GM12872 (cell line): ENCODE measurements at regions not wholly inside any gene's neighbourhood (a gene's known extent, or its start where the extent isn't known, plus 50 kb on each side); places are given as distances from the start of the nearest gene placed in this dataset.

Experiments
- TF ChIP-seq, protein P1 (sequence below): IDR thresholded peaks from 3 replicates; pipeline ENCODE4 v1.5.1; 2011; ENCODE audit warnings: low read depth, mild to moderate bottlenecking, low read length, moderate library complexity; ENCODE audit not compliant: insufficient read depth

DNA sequence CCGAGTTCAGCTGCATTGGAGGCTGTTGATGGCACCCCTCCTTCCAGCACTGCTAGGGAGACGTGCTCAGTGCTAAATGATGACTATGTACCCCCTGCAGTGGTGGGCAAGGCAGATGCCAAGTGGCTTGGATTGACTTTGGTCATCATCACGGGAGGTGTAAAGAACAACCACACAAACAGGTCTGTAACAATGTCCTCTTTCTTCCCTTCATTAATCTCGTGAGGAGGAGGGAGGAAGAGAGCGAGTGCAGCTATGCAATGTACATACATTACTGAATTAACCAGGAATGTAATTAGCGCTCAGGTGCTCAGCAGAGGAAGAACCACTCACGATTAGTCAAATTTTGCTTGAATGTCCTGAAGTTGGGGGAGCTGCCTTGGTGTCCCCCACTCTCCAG, 173.9 kb upstream of the SKOR2 start:
- TF ChIP-seq, protein P1, sequence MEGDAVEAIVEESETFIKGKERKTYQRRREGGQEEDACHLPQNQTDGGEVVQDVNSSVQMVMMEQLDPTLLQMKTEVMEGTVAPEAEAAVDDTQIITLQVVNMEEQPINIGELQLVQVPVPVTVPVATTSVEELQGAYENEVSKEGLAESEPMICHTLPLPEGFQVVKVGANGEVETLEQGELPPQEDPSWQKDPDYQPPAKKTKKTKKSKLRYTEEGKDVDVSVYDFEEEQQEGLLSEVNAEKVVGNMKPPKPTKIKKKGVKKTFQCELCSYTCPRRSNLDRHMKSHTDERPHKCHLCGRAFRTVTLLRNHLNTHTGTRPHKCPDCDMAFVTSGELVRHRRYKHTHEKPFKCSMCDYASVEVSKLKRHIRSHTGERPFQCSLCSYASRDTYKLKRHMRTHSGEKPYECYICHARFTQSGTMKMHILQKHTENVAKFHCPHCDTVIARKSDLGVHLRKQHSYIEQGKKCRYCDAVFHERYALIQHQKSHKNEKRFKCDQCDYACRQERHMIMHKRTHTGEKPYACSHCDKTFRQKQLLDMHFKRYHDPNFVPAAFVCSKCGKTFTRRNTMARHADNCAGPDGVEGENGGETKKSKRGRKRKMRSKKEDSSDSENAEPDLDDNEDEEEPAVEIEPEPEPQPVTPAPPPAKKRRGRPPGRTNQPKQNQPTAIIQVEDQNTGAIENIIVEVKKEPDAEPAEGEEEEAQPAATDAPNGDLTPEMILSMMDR, result no peak

DNA sequence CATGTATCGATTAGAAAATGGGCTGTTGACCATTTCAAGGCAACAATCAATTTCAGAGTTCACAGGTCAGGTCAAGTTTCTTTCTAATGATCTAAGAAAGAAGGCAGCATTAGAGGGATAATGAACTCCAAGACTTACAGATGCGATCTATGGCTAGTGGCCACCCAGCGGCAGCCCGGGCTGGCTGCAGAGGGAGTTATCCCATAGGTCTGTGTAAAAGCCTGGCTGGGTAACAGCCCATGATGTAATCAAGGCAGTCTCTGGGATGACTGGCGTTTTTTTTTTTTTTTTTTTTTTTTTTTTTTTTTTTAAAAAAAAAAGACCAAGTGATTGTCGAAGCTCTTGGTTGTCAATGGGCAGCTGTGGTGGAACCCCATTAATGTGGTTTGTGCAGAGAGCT, 171.1 kb upstream of the SKOR2 start:
- TF ChIP-seq, protein P1, result no peak

DNA sequence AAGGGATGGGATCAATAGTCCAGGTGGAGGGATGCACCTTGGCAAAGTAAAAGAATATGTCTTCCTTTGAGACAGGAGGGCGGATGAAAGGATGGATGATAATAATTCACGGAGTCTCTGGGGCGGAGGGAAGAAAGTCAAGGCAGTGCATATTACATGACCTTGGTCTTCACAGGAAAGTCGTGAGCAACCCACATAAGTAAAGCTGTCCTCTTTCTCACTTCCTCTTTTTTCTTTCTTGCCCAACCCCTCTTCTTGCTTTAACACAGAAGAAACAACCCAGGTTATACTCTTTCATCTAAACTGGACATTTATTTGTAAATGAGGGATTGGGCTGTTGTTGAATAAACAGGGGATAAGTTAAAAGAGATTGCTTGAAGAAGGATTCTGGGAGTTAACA, 168.7 kb upstream of the SKOR2 start:
- TF ChIP-seq, protein P1, result no peak

DNA sequence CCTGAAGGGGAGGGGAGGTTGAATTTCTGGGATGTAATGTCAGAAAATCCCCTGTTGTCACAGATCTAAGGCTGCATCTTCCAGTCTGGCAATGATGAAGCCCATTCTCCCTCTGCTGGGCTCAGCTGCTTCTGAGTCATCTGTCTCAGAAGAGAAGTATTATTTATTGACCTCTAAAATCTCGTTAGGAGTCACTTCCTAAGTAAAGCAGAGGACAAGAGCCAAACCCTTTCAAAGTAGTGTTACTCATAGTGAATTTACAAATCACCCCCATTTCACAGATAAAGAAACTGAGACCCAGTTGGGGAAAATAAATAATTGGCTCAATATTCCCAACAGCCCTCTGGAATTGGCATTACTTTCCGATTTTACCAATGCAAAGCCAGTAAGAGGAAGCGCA, 167.3 kb upstream of the SKOR2 start:
- TF ChIP-seq, protein P1, result no peak

DNA sequence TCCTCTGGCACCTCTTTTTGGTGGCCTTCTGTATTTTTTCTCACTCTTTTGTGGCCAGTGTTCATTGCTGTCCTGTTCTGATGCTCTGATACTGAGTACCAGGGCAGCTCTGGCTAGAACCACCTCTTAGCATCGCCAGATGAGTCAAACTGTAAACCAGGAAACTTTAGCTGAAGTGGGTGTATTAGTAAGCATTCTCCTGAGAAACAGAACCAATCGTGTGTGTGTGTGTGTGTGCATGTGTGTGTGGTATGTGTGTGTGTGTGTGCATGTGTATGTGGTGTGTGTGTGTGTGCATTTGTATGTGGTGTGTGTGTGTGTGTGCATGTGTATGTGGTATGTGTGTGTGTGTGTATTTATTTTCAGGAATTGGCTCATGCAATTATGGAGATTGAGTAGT, 166.3 kb upstream of the SKOR2 start:
- TF ChIP-seq, protein P1, result no peak

DNA sequence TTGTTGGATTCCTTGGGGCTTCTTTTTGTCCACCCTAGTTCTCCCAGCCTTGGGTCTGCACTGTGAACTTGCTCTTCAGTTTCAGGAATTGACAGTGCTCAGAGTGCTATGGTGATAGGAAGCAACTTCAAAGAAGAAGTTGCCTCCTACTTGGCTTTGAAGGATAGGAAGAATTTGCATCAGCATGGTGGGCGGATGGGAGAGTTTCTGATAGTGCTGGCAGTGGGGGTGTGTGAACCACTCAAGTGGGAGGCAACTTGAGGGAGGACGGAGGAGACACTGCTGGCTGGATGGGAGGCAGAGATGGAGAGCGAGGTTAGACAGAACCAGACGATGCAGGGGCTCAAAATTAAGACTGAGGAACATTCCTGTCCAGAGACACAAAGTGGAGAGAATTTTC, 164.4 kb upstream of the SKOR2 start:
- TF ChIP-seq, protein P1, result no peak

DNA sequence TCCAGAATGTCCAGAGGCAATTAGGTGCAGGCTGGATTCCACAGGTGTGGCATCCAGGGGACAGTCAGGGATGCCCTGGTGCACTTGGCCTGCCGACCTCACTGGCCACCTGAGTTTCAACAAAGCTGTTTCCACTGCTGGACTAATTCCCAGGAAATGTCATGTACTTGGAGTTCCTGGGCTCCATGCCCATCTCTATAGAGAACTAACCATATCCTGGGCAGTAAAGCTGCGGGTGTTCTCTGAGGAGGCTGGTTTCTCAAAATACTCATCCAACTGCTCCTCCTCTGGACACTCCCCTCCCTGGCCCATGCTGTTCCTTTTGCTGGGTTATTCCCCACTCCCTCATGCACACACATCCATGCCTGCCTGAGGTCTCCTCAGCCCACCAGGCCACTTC, 161.9 kb upstream of the SKOR2 start:
- TF ChIP-seq, protein P1, result no peak

DNA sequence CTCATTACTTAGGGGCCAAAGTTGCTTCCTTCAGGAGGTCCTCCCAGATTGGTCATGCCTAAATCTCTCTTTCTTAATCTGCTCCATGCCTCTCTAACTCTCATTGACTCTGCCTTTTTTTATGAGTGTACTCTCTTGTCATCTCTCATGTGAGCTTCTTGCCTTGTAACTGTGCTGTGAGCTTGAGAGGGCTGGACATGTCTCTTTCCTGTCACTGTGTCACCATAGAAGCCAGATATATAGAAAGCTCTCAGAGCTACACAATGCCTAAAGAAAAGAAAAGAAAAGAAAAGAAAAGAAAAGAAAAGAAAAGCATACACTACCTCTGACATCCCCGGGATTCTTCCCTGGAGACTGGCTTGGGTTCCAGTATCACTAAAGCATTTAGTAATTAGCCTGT, 161.5 kb upstream of the SKOR2 start:
- TF ChIP-seq, protein P1, result no peak
